Hematopoietic multipotent progenitor cell treated with erythropoietin and hydrocortisone succinate and interleukin-3 and kit ligand, for 8 days (in vitro differentiated cells): ENCODE measurements at regions not wholly inside any gene's neighbourhood (a gene's known extent, or its start where the extent isn't known, plus 50 kb on each side); places are given as distances from the start of the nearest gene placed in this dataset.

Experiments
- DNase-seq: peaks from one replicate; pipeline ENCODE4 v3.0.0-alpha.2; 2015

DNA sequence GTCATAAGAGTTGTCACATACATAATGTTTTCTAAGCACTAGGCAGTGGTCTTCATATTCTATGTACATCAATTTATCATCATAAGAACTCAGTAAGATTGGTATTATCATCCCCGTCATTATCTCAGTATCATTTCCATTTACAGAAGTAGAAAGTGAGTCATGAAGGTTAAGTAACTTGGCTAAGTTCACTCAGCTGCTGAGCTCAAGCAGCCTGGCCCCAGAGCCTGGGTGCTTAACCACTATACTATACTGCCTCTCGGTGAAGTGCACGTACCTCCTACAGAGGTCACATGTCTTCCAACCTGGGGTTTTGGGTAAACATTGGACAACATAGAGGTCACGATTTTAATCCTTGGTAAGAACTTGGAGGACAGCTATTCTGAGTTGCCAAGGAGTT lies 161.5 kb upstream of the GATB start:
- DNase-seq = no peak

DNA sequence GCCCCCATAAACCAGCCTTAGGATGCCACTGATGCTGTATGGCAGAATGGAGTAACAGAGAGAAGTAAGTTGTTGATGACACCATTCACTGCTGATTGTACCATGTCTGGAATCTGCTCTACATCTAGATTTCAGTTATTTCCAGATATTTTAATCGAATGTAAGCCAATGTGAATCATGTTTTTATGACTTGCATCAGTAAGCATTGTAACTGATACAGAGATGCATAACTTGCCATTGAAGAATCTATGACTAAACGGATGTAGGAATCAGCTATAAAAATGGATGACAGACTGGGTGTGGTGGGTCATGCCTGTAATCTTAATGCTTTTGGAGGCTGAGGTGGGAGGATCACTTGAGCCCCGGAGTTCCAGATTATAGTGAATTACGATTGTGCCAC lies 161.0 kb upstream of the GATB start:
- no peak for DNase-seq

DNA sequence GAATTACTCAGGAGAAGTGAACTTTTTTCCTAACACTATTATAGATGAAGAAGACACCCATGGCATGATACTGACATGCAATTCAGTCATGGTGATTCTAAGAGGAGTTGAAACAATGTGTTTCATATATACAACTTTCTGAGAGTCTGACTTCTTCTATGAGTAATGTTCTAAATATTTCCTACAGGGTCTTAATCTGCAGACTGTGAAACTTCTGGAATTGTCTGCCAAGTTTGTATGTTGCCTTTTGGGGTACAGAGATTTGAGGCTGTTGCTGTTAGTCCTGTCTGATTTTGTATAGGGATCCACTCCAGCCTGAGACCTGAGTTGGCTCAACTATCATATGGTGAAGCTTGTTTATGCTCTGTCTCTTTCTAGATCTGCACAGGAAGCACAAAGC lies 160.6 kb upstream of the GATB start:
- DNase-seq = no peak

DNA sequence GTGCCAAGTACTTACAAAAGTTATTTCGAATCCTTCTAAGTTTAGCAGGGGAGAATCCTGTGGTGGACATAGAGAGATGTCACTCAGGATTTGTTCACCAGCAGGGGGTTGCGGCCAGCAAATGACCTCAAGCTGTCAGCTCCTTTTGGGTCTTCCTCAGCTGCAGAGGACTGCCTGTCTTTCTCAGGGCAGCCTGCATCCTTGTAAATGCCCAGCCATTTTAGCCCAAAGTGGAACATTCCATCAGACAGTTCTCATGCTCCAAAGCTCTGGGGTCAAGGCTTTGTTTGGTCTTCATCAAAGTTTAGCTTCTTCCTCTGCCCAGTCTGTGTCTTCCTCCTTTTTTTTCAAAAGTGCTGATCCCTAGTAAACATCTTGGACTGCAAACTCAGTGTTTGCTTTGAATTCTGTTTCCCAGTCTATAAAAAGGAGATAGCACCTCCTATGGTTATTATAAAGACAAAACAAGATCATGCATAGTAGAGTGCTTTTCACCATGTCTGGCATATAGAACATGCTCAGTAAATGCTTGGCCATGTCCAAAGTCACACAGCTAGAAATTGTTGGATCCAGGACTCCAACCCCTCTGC lies 156.4 kb upstream of the GATB start:
- DNase-seq = no peak

DNA sequence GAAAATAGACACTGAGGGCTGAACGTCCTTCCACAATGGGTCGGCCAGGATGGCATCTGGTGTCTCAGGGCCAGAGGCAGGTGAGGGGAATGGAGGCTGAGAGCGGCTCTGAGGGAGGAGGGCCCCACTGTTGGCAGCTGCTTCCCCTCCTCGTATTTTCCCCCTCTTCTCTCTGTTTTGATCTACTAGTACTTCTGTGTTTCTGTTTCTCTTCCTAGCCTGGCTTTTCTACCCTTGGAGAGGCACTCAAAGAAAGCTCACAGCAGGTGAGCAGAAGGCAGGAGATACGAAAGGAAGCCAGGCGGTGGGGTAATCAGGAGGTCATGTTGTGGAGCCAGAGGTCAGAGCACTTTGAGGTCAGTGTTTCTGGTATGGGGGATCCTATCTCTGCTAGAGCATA lies 151.8 kb upstream of the GATB start:
- DNase-seq = no peak

DNA sequence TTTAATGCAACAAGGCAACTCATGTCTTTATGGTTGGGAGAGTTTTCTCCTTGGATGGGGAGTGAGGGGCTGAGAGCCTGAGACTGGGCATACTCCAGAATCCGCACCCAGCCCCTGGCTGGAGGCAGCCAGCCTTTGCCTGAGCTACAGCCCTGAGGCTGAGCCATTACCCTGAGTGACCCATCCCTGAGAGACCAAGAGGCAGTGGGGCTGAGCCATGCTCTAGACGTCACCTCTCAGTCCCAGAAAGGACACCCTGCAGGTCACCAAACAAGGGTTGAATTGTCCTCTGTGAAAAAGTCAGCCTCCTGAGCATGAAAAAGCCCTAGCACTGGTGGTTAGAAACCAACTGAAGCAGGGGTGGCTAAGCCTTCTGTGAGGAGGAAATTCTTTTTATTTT lies 151.2 kb upstream of the GATB start:
- DNase-seq = no peak

DNA sequence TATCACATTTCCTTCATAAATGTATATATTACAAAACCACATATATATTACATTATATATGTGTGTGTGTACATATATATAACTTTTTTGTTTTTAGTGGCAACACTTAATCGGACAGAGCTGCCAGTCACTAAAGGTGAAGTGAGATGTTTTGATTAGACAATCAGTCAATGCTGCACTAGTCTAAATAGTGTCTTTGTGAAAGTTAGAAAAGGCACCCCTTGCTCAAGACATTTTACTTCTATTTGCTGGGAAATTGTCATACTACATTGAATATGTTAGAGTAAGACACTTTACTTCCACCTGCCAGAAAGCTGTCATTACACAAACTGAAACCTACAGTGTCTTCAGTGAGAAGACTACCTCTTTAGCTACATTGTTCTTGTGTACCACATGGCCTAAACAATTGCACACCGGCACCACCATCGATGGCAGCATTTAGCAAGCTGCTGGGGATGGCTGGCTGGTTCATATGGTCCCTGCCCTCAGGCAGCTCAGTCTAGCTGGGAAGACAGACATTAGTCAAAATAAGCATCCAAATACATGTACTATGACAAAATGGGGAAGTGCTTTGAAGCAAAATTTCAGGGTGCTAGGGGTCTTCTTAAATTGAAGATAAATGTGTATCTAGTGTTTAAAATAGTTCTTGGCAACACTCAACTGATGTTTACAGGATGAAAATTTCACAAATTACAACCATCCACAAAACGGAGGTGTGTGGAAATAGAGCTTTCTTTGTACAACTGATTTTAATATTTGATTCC lies 148.1 kb upstream of the GATB start:
- no peak for DNase-seq

DNA sequence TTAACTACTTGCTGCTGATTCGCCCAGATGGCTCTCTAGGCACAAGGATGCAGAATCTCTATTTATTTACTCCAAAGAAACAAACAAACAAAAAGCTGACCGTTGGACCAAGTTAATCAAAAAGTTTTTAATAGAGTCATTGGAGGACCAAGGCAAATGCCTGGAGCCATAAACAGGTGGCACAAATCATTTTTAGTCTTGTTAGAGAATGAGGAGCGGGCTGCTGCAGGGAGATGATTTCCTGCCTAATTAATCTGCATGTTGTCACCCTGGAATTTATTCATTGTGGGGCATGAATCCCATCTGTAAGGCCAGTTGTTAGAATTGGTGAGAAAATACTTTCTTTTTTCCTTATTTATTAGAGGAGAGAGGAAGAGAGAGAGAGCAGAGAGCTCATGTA lies 147.4 kb upstream of the GATB start:
- no peak for DNase-seq

DNA sequence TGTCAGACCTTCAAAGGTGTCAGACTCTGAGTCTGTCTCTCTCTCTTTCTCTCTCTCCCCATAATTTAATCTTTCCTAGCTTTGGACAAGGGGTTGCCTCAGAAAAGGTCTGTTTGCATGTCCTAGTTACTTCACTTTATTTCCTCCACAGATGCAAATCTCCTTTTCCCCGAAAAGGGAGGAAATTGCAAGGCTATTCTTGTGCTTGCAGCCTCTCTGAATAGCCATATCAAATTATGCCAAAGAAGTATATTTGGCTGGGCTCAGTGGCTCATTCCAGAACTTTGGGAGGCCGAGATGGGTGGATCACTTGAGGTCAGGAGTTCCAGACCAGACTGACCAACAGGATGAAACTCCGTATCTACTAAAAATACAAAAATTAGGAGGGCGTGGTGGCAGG lies 145.6 kb upstream of the GATB start:
- no peak for DNase-seq

DNA sequence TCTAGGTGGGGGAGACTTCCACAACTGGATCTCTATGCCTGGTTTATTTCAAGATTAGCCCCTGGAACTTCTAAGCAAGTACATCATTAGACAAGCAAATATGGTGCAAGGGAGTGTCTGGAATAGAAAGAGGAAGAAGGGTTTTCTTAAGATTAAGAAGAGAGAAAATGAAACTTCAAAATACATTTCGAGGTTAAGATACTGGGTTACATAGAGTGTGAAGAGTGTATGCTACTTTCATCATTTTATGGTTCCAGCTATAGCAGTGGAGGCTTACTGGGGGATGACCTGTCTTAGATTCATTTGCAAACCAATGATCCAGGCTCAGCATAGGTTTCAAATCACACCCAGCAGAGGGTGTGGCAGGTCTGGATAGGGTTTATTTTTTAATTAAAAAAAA lies 144.4 kb upstream of the GATB start:
- DNase-seq = no peak

DNA sequence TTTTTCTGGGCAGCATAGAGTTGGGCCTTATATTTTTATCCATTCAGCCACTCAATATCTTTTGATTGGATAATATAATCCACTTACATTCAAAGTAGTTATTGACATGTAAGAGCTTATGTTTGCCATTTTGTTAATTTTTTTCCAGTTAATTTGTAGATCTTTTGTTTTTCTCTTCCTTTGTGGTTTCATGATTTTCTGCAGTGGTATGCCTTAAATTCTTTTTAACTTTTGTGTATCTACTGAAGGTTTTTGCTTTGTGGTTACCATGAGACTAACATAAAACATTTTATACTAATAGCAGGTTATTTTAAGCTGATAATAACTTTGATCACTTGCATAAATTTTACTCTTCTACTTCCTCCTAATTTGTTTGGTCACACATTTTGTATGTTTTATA lies 140.8 kb upstream of the GATB start:
- no peak for DNase-seq

DNA sequence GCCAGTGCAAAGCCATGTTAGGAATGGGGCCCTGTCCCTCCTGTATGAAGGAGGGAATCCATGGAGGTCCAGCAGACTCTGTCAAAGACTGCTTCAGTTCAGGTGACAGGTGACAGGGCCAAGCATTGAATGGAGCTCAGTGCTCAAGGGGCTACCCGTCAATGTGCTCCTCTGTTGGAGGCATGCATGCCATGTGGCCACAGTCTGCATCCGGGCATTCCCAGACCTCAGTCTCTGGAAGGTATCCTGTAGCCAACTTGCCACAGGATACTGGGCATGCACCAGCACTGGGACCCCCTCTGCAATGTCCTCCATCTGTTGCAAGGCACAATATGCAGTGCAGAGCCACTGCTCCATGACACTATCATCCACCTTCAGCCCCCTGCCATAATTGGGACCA lies 136.1 kb upstream of the GATB start:
- DNase-seq = no peak

DNA sequence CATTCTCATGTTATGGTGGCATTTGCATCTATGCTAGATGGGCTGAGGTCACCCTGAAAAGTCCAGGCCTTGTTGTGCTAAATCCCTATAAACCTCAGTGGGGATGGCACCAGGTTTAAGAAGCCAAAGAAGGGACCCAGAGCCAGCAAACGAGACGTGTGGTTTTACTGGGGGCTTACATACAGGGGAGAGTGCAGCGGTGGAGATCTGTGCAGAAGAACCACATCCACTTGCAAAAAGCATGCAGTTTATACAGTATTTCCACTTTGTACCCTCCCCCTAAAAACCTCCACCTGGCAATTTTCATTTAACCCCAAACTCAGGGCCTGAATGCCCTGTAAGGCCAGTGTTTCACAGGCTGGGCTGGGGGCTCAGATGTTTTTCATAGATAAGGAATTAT lies 134.9 kb upstream of the GATB start:
- no peak for DNase-seq

DNA sequence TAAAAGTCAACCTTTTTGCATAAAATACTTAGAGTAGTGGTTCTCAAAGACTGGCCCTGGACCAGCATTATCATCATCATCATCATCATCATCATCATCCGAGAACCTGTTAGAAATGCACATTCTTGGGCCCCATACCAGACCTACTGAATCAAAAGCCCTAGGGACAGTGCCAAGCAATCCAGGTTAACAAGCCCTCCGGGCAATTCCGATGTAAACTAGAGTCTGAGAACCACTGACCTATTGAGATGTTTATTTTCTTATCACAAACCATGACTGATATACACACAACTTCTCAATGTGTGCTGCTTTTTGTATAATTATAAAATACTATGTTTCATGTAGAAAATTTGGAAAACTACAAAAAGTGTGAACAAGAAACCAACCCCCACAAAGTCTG lies 133.4 kb upstream of the GATB start:
- no peak for DNase-seq

DNA sequence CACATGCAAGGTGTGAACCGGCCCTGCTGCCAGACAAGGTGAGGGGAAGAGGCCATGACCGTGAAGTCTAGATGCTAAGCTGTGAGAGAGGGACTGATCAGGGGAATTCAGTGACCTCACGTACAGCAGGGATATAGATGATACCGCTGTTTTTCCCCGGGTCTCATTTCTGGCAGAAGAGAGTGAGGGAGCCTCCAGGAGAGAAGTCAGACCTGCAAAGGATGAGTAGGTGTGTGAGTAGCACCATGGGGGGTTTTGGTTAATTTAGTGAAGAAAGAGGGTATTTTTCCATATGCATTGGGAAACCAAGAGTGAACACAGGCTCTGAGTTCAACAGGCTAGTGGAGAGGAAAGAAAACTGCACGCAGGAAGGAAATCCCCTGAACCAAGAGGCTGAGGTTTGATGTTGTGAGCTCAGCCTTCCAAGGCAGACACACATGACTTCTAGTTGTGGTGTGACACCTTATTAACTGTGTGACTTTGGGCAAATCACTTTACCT lies 127.6 kb upstream of the GATB start:
- DNase-seq = no peak

DNA sequence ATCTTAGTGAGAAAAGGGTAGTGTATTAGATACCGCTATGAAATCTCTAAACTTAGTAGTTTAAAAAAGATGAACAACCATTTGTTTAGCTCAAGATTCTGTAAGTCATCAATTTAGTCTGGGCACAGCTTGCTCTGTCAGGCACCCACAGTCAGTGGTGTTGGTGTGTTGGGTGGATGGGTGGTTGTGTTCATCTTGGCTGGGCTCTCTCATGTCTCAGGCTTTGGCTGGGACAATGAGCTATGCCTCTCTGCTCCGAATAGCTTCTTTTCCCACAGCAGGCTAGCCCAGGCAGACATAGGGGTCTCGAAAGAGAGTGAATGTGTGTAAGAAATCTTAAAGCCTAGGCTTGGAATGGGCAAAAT lies 127.0 kb upstream of the GATB start:
- DNase-seq = no peak

DNA sequence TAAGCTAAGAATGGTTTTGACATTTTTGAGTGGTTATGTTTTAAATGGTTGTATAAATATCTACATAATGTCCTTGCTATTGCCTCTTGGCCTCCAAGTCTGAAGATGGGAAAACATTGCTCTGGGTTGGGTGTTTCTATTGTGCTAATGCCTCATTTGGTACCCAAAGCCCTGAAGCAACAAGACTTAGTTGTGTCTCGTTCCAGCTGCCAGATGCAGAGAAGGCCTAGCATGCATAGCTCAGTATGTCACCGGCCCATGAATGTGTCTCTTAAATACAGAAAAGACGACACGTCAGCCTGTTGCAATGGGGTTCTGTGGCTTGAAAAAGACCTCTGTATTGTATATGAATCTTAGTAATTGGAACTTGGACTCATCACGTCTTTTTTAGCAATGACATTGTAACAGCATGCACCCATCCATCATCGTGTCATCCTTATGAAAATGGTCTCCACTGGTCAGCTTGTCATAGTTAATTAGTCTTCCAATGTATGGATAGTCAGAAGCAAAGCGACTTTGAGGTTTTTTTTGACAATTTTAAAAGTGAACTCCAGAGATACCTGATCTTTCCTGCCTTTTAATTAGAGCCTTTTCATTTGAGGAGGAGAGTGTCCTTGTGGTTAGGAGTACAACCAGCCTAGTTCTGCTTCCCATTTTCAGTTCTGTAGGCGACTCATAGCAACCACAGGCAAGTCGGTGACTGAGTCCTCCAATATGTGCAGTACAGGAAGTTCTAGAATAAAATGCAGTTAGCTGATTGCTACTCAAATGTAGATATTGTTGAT lies 126.4 kb upstream of the GATB start:
- no peak for DNase-seq

DNA sequence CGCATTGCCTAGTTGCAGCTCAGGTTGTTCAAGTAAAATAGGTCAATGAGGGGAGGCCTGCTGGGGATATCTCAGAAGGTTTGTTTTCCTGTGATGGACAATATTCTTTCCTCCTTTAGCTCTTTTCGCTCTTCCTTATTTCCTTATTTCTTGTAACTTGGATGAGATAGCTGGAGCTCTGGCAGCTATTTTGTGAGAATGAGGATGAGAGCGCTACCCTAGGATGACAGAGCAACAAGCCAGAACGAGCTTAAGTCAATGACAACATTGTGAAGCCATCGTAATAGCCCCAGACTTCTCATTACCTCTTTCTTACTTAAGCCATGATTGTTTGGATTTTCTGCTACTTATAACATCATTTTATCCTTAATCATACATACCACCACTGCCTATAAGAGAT lies 124.3 kb upstream of the GATB start:
- DNase-seq = no peak

DNA sequence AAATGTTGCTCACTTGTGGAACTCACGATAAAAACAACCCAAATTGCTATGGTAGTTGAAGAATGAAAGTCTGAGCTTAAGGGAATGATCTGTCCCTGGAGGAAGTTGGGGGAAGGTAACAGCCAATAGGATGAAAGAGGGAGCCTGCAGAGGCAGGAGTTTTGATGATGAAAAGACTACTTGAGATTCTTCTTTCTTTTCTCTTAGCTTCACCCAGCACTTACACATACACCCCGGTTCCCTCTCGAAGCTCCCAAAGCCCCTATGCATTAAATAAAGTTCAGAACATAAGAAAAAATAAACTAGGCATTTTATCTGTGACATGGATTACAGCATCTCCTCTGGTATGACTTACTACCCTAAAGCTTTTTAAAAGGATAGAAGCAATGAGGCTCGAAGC lies 122.9 kb upstream of the GATB start:
- no peak for DNase-seq

DNA sequence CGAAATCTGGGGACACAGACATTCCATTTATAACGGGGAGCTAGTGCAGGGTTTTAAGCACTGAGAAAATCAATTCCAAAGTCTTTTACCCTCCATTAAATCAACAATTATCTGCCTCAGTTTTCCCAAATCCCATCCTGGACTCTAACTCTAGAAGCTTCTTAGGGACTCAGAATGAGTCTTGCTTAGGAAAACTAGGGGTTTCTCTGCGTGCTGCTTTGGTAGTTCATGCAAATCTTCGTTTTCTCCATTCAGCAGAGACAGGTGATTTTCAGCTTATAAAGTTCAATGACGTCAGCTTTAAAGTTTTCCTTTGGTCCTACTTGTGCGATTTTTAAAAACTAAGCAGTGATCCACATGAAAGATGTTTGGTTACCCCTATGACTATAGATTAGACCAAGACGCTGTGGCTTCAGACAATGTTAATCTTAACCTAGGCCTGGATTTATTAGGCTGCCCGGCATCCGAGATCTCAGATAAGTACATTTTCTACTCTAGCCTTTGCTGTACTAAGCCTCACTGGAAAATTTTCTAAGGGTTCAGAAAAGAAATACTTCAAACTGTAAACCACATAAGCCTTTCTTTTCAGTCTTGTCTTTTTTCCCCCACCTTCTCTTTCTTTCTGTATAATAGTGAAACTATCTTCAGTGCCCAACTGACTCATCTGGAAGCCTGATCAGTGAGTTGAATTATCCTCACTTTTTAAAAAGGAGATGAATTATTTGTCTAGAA lies 121.4 kb upstream of the GATB start:
- no peak for DNase-seq

DNA sequence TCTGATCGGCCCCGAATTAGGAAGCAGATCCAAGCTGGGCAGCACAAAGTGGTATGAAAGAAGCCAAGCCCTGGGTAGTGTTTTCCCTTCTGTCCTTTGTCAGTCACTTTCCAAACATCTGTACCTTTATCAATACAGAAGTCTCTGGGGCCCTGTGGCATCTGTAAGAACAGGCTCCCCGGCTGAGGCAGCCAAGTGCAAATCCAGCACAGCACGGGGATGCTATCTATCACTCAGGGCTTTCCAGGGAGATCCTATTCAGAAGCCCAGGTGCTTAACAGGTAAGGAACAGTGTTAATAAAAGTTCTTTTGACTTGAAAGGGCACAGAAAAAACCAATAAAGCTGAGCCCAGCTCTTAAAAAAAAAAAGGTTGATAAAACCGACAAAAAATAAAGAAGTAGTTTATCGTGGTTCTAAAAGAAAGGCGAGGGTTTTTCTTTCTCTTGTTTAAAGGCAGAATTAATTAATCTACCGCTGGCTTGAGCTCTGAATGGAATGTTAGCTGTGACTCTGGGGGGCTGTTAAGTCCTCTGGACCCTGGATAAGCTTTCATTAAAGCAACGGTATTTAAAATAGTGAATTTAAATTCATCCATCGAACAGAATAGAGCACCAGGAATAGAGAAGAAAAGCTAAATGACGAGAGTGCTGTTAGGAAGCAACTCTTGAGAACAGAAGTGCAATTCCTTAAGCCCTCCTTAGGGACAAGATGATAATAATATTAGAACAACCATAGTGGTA lies 119.1 kb upstream of the GATB start:
- no peak for DNase-seq

DNA sequence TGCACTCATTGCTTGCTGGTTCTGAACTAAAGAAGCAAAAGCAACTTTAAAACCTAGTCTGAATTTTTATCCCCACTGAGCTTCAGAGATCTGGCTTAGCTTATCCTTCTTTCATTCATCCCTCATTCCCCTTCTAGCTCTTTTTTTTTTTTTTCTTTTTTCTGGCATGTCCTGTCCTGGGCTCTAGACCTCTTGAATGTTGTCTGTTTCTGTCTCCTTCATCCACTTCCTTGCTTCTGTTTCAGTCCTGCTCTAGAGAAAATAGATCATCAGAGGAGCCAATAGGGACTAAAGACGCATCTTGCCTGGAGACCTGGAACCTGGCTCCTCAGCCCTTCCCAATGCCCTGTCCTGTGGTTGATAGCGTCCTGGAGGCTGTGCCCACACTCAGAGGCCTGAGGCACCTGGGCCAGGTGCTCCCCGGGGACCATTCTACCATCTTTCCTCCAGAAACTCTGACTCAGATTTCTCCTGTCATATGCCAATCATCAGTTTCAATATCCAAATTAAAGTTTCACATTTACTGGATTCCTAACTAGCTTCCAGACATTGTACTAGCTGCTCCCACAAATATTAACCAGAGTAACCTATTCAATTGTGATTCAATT lies 115.7 kb upstream of the GATB start:
- no peak for DNase-seq
